ENCODE measurements at regions not wholly inside any gene's neighbourhood (a gene's known extent, or its start where the extent isn't known, plus 50 kb on each side); places are given as distances from the start of the nearest gene placed in this dataset.

GRCh38 chr9:16136961-16137360 is 584.1 kb downstream of the CCDC171 start:
- DNase-seq (ENCODE audit: low read depth): peak; percentile 74
- no peak overlapping the region for H3K4me3 ChIP-seq (replicated peaks; ENCODE audit: low read depth, low read length)
- no peak for TF ChIP-seq CTCF (IDR thresholded peaks at IDR 0.05; ENCODE audit: low read length, missing control alignments)

- peak; percentile 87 for DNase-seq (ENCODE audit: low read depth)
- TF ChIP-seq CTCF (IDR thresholded peaks at IDR 0.05; ENCODE audit: low read length, missing control alignments): no peak
Measured at GRCh38 chr9:16138561-16139491, 586.0 kb downstream of the CCDC171 start.

GRCh38 chr9:16139774-16140173 is 586.9 kb downstream of the CCDC171 start:
- peak; percentile 49 for DNase-seq (ENCODE audit: low read depth)
- no peak overlapping the region for H3K4me3 ChIP-seq (replicated peaks; ENCODE audit: low read depth, low read length)
- no peak for TF ChIP-seq CTCF (IDR thresholded peaks at IDR 0.05; ENCODE audit: low read length, missing control alignments)

More at GRCh38 chr9:16138561-16139491, 586.0 kb downstream of the CCDC171 start:
- no peak overlapping the region for H3K4me3 ChIP-seq (replicated peaks; ENCODE audit: low read depth, low read length)

GRCh38 chr9:16143310-16143709 is 590.5 kb downstream of the CCDC171 start:
- no peak overlapping the region for H3K4me3 ChIP-seq (replicated peaks; ENCODE audit: low read depth, low read length)
- no peak for DNase-seq (ENCODE audit: low read depth)
- no peak for TF ChIP-seq CTCF (IDR thresholded peaks at IDR 0.05; ENCODE audit: low read length, missing control alignments)

DNA sequence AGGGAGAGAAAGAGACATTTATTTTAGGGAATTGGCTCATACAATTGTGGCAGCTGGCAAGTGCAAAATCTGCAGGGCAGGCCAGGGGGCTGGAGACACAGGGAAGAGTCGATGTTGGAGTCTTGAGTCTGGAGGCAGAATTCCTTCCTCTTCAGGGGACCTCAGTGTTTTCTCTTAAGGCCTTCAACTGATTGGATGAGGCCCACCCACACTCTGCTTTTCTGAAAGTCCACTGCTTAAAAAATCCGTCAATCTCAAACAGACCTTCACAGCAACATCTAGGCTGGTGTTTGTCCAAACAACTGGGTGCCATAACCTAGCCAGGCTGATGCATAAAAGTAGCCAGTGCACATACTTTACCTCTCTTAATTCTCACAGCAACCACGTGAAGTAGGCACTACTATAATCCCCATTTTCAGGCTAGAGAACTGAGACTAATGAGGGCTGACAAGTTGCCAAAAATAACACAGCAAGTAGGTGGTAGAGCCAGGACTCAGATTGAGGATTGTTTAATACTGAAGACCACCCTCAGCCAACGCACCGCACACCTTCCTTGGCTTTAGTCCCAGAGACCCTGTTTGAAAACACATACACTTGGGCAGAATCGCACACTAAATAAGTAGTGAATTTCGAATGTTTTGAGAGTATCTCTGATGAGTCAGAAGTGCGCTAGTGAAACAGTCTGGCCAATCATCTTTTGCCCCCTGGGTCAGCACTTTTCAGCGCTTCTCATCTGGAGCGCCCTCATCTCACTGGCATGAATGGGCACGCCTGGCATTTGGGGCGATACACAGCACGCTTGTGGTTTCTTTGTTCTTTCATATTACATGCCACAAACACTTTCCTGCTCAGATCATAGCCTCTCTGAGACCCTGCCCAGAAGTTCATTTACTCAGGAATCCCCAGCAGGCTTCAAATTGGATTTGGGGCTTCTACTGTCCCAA is 591.4 kb downstream of the CCDC171 start:
- no peak for DNase-seq (ENCODE audit: low read depth)
- no peak for TF ChIP-seq CTCF (IDR thresholded peaks at IDR 0.05; ENCODE audit: low read length, missing control alignments)

DNA sequence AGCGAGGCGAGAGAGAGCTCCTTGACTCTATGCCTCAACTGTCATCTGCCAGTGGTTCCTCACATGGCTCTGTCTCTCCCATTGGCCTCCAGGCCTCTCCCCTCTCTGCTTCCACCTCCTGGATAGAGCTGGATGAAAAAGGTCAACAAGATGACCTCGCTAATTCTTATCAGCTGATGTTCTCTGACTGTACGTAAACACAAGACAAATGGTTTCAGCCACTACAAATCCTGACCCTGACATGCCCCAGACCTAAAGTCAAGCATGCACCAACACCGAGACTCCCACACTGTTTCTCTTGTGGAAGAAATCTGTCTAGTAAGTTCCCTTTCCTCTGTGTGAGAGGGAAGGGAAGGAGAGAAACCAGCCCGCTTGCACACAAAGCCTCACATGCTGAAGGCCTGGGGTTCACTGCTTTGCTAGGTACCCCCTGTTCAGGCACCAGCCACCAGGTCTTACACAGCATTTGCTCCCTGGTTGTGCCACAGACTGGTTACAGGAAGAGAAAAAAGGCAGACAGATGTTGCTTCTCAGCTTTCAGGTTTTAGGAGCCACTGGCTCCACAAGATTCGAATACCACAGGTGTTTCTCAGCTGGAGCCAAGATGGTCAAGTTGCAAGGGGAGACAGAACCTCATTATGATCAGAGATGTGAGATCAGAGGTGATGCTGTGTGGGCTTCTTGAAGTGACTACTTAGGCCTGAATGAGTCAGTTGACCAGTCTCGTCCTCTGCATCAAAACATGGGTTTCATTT is 592.5 kb downstream of the CCDC171 start:
- DNase-seq (ENCODE audit: low read depth): no peak
- H3K4me3 ChIP-seq (replicated peaks; ENCODE audit: low read depth, low read length): no peak overlapping the region
- TF ChIP-seq CTCF (IDR thresholded peaks at IDR 0.05; ENCODE audit: low read length, missing control alignments): no peak

More for the DNA sequence above, 591.4 kb downstream of the CCDC171 start:
- H3K4me3 ChIP-seq (replicated peaks; ENCODE audit: low read depth, low read length): no peak overlapping the region

Data from fibroblast of pulmonary artery (primary cell).